Neural cell (in vitro differentiated cells): ENCODE measurements at regions not wholly inside any gene's neighbourhood (a gene's known extent, or its start where the extent isn't known, plus 50 kb on each side); places are given as distances from the start of the nearest gene placed in this dataset.

Experiments
- H2AFZ ChIP-seq: fragments of 200-600, 300-800 bp; sonication (generic), shearing (Covaris generic); 2 replicates; pipeline ENCODE4 v1.6.0; 2014; ENCODE audit warnings: low read depth, mild to moderate bottlenecking, antibody characterized with exemption, low read length, moderate library complexity
- H3F3A ChIP-seq: fragments of 200-600 bp; shearing (Covaris generic); 2 replicates; pipeline ENCODE4 v1.6.1; 2016; ENCODE audit warnings: mild to moderate bottlenecking, moderate library complexity, mixed read lengths, antibody characterized with exemption, low read length; ENCODE audit not compliant: insufficient read depth, poor library complexity, severe bottlenecking
- H3K27ac ChIP-seq: fragments of 200-600, 300-800 bp; sonication (generic), shearing (Covaris generic); 2 replicates; pipeline ENCODE4 v1.5.1; 2014; ENCODE audit warnings: mild to moderate bottlenecking, low read length, moderate library complexity
- H3K27me3 ChIP-seq: fragments of 300-800, 200-600 bp; sonication (generic), shearing (Covaris generic); 2 replicates; pipeline ENCODE4 v1.6.0; 2014; ENCODE audit warnings: mild to moderate bottlenecking, low read depth, low read length, moderate library complexity; ENCODE audit not compliant: insufficient read depth
- H3K36me3 ChIP-seq: fragments of 300-800, 200-600 bp; sonication (generic), shearing (Covaris generic); 2 replicates; pipeline ENCODE4 v1.5.1; 2014; ENCODE audit warnings: mild to moderate bottlenecking, antibody characterized with exemption, low read length, moderate library complexity; ENCODE audit not compliant: insufficient read depth
- H3K4me2 ChIP-seq: fragments of 300-800, 200-600 bp; sonication (generic), shearing (Covaris generic); 2 replicates; pipeline ENCODE4 v1.6.0; 2014; ENCODE audit warnings: mild to moderate bottlenecking, low read length
- H3K4me3 ChIP-seq: fragments of 300-800, 200-600 bp; sonication (generic), shearing (Covaris generic); 2 replicates; pipeline ENCODE4 v1.5.1; 2014; ENCODE audit warnings: mild to moderate bottlenecking, low read length, moderate library complexity
- H3K79me2 ChIP-seq: fragments of 200-600 bp; shearing (Covaris generic); replicated peaks from 2 replicates; pipeline ENCODE4 v1.6.0; 2014; ENCODE audit warnings: mild to moderate bottlenecking, low read length, moderate library complexity; ENCODE audit not compliant: insufficient read depth
- H3K9ac ChIP-seq: fragments of 300-800, 200-600 bp; sonication (generic), shearing (Covaris generic); 2 replicates; pipeline ENCODE4 v1.6.1; 2016; ENCODE audit warnings: mild to moderate bottlenecking, low read length, mixed read lengths
- H3K9me2 ChIP-seq: fragments of 200-600 bp; shearing (Covaris generic); 2 replicates; pipeline ENCODE4 v1.6.1; 2016; ENCODE audit warnings: mild to moderate bottlenecking, low read length, mixed read lengths; ENCODE audit not compliant: insufficient read depth
- H3K9me3 ChIP-seq: fragments of 200-600, 300-800 bp; sonication (generic), shearing (Covaris generic); 2 replicates; pipeline ENCODE4 v1.6.1; 2016; ENCODE audit warnings: mild to moderate bottlenecking, mixed run types, low read length, moderate library complexity, mixed read lengths
- H4K20me1 ChIP-seq: fragments of 200-600 bp; shearing (Covaris generic); 2 replicates; pipeline ENCODE4 v1.6.1; 2016; ENCODE audit warnings: mild to moderate bottlenecking, mixed run types; ENCODE audit not compliant: insufficient read depth
- EP300 ChIP-seq: fragments of 450-650 bp; conservative IDR thresholded peaks from 2 replicates; pipeline ENCODE4 v1.6.1; 2014; ENCODE audit warnings: antibody characterized with exemption, mild to moderate bottlenecking, moderate library complexity; ENCODE audit not compliant: poor library complexity, severe bottlenecking
- EZH2 ChIP-seq: fragments of 200-600, 300-800 bp; shearing (Covaris generic), sonication (generic); IDR thresholded peaks from 2 replicates; pipeline ENCODE4 v1.6.1; 2014; ENCODE audit warnings: antibody characterized with exemption, low read length, borderline replicate concordance, mild to moderate bottlenecking; ENCODE audit not compliant: insufficient read depth, poor library complexity, severe bottlenecking
- MXI1 ChIP-seq: fragments of 450-650 bp; conservative IDR thresholded peaks from 2 replicates; pipeline ENCODE4 v1.6.1; 2014; ENCODE audit warnings: antibody characterized with exemption, mild to moderate bottlenecking; ENCODE audit not compliant: poor library complexity, severe bottlenecking
- POLR2AphosphoS5 ChIP-seq: IDR thresholded peaks from 2 replicates; pipeline ENCODE4 v1.6.1; 2012
- RAD21 ChIP-seq: fragments of 450-650 bp; conservative IDR thresholded peaks from 2 replicates; pipeline ENCODE4 v1.6.1; 2014; ENCODE audit warnings: antibody characterized with exemption, mild to moderate bottlenecking, moderate library complexity
- SMC3 ChIP-seq: fragments of 450-650 bp; conservative IDR thresholded peaks from 2 replicates; pipeline ENCODE4 v1.6.1; 2014; ENCODE audit warnings: antibody characterized with exemption, mild to moderate bottlenecking, moderate library complexity; ENCODE audit not compliant: poor library complexity
- TAF1 ChIP-seq: IDR thresholded peaks from 2 replicates; pipeline ENCODE4 v1.6.1; 2012; ENCODE audit warnings: low read depth
- TF ChIP-seq, protein P1 (sequence below): fragments of 450-650 bp; IDR thresholded peaks from 2 replicates; pipeline ENCODE4 v1.5.1; 2014; ENCODE audit warnings: antibody characterized with exemption, mild to moderate bottlenecking, moderate library complexity; ENCODE audit not compliant: poor library complexity, severe bottlenecking
- TF ChIP-seq, protein P2 (sequence below): IDR thresholded peaks from 2 replicates; pipeline ENCODE4 v1.6.1; 2012; ENCODE audit warnings: borderline replicate concordance

DNA sequence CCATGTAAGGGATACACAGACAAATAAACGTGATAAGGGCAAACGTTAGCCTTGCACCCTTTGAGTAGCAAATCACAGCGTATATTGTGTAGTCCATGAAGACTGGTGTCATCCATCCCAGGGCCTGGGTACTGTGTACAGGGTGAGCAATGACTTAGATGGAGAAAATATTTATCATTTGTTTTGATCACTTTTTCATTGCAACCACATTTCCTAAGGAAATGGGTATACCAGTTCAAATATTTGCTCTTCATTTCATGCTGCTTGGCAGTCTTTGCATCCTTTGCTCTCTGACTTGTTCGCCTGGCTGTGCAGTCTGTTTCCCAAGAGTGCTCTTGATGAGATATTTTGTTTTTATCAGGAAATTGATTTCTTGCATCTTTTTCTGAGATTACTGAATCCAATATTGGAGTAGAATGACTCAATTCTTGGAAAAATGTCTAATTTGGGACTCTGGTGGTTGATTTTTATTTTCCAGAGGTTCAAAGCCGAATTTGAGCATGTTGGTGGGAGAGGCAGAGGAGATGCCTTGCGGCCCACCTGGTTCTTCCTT lies 424.6 kb upstream of the SEMA6D start:
- TF ChIP-seq SMC3: no peak
- TF ChIP-seq TAF1: no peak
- no peak for TF ChIP-seq RAD21
- TF ChIP-seq, protein P1, sequence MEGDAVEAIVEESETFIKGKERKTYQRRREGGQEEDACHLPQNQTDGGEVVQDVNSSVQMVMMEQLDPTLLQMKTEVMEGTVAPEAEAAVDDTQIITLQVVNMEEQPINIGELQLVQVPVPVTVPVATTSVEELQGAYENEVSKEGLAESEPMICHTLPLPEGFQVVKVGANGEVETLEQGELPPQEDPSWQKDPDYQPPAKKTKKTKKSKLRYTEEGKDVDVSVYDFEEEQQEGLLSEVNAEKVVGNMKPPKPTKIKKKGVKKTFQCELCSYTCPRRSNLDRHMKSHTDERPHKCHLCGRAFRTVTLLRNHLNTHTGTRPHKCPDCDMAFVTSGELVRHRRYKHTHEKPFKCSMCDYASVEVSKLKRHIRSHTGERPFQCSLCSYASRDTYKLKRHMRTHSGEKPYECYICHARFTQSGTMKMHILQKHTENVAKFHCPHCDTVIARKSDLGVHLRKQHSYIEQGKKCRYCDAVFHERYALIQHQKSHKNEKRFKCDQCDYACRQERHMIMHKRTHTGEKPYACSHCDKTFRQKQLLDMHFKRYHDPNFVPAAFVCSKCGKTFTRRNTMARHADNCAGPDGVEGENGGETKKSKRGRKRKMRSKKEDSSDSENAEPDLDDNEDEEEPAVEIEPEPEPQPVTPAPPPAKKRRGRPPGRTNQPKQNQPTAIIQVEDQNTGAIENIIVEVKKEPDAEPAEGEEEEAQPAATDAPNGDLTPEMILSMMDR: no peak
- TF ChIP-seq, protein P2, sequence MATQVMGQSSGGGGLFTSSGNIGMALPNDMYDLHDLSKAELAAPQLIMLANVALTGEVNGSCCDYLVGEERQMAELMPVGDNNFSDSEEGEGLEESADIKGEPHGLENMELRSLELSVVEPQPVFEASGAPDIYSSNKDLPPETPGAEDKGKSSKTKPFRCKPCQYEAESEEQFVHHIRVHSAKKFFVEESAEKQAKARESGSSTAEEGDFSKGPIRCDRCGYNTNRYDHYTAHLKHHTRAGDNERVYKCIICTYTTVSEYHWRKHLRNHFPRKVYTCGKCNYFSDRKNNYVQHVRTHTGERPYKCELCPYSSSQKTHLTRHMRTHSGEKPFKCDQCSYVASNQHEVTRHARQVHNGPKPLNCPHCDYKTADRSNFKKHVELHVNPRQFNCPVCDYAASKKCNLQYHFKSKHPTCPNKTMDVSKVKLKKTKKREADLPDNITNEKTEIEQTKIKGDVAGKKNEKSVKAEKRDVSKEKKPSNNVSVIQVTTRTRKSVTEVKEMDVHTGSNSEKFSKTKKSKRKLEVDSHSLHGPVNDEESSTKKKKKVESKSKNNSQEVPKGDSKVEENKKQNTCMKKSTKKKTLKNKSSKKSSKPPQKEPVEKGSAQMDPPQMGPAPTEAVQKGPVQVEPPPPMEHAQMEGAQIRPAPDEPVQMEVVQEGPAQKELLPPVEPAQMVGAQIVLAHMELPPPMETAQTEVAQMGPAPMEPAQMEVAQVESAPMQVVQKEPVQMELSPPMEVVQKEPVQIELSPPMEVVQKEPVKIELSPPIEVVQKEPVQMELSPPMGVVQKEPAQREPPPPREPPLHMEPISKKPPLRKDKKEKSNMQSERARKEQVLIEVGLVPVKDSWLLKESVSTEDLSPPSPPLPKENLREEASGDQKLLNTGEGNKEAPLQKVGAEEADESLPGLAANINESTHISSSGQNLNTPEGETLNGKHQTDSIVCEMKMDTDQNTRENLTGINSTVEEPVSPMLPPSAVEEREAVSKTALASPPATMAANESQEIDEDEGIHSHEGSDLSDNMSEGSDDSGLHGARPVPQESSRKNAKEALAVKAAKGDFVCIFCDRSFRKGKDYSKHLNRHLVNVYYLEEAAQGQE: no peak
- no peak for TF ChIP-seq MXI1
- Histone ChIP-seq H3K9ac (no peak overlapping the region), H3K9me2 (no peaks in the 10 kb centered on the region), H2AFZ (no peak overlapping the region), H4K20me1 (peaks cover 3% of the 10 kb centered on the region), H3K27ac (no peak overlapping the region), H3K4me2 (no peak overlapping the region), H3K36me3 (no peaks in the 10 kb centered on the region), H3K79me2 (peaks cover 16% of the 10 kb centered on the region), H3K9me3 (no peaks in the 10 kb centered on the region), H3K4me3 (no peak overlapping the region), H3F3A (no peaks in the 10 kb centered on the region), H3K27me3 (no peaks in the 10 kb centered on the region)

DNA sequence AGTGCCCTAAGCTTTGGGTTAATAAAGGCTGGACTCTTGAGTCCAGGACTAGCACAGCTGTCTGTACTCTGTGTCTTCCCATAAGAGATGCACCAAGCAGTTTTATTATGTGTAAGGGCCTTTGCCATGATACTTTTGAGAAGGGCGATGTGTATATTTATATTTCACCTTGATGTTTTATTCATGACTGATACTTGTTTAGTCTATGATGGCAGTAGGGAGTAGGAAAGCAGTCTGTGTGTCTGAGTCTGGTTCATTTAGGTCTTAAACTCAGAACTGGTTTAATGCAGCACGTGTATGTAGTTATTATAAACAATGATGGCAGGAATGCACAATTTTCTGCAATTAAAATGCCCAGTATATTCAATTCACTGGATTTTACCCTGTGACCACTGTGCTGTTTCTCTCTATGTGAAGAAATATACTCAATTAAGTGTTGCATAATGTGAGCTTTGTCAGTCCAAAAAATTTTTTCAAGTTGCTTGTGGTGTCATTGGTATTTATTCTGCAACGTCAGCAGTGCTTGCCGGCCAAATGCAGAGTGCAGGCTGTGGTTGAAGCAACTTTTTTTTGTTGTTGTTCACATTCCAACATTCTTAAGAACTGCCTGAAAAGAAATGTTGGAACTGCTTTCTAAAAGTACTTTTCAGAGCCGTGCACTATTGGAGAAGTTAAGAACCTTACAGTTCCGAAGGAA lies 423.7 kb upstream of the SEMA6D start:
- Histone ChIP-seq H3K36me3 (no peaks in the 10 kb centered on the region), H3K27ac (no peak overlapping the region), H3K79me2 (peaks cover 16% of the 10 kb centered on the region), H3K9ac (no peak overlapping the region), H3K9me3 (no peaks in the 10 kb centered on the region), H3F3A (no peaks in the 10 kb centered on the region), H2AFZ (no peak overlapping the region), H3K27me3 (no peaks in the 10 kb centered on the region), H4K20me1 (peaks cover 3% of the 10 kb centered on the region), H3K4me3 (no peak overlapping the region), H3K9me2 (no peaks in the 10 kb centered on the region), H3K4me2 (no peak overlapping the region)
- no peak for TF ChIP-seq RAD21
- TF ChIP-seq, protein P2: no peak
- TF ChIP-seq POLR2AphosphoS5: no peak
- no peak for TF ChIP-seq EZH2
- TF ChIP-seq EP300: no peak
- TF ChIP-seq TAF1: no peak
- no peak for TF ChIP-seq SMC3
- TF ChIP-seq, protein P1: no peak
- no peak for TF ChIP-seq MXI1
